ENCODE measurements at regions not wholly inside any gene's neighbourhood (a gene's known extent, or its start where the extent isn't known, plus 50 kb on each side); places are given as distances from the start of the nearest gene placed in this dataset.
"Not testable (repeated sequence)": the region's sequence is repeated elsewhere in the genome, so short reads cannot be mapped to it uniquely, and the experiment has no call there.

- not testable (repeated sequence) for H3K4me3 ChIP-seq (ENCODE audit: low read depth, low read length); DNase-seq (ENCODE audit: low read depth)
Measured at GRCh38 chr14:97167577-97167976, 370.4 kb downstream of the VRK1 start.

DNA sequence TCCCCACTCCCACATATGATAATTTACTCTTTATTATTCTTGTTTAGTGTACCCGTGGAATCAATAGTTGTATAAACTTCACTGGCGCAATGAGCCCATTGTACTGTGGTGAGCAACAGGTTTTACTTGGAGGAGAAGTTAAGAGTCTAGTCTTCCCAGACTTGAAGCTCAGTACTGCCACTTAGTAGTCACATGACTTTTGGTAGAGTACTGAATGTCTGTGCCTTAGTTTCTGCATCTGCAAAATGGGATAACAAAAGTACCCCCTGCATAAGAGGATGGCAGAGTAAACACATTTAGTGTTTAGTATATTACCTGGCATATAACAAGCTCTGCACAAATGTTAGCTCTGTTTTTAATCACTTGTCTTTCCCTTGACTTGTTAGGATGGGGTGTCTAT lies 375.5 kb downstream of the VRK1 start:
- DNase-seq (ENCODE audit: low read depth): no peak

DNA sequence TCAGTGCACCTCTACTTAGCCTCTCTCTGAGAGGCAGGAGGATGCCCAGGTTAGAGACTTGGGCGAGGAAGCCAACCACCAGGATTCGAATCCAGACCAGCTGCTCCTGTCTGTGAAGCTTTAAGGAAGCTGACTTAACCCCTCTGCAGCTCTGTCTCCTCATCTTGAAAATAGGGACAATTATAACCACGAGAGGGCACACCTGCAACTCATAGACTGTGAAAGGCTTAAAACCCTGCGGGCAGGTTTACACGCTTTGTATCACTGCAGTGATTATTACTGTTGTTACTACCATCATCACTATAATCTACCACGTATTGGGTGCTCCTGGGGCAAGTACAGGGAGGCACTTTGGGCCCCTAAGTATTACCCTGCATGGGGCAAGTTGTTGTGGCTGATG lies 379.8 kb downstream of the VRK1 start:
- H3K4me3 ChIP-seq (ENCODE audit: low read depth, low read length): no peak overlapping the region
- no peak for DNase-seq (ENCODE audit: low read depth)

More for the DNA sequence above, 375.5 kb downstream of the VRK1 start:
- no peak overlapping the region for H3K4me3 ChIP-seq (ENCODE audit: low read depth, low read length)

DNA sequence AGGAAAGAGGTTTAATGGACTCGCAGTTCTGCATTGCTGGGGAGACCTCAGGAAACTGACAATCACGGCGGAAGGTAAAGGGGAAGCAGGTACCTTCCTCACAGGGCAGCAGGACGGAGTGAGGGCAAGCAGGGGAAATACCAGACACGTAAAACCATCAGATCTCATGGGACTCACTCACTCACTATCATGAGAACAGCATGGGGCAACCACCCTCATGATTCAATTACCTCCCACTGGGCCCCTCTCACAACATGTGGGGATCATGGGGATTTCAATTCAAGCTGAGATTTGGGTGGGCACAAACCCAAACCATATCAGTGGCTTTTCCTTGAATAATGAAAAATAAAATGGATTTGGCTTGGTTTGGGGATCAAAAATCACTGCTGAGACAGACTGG lies 380.5 kb downstream of the VRK1 start:
- no peak for DNase-seq (ENCODE audit: low read depth)

DNA sequence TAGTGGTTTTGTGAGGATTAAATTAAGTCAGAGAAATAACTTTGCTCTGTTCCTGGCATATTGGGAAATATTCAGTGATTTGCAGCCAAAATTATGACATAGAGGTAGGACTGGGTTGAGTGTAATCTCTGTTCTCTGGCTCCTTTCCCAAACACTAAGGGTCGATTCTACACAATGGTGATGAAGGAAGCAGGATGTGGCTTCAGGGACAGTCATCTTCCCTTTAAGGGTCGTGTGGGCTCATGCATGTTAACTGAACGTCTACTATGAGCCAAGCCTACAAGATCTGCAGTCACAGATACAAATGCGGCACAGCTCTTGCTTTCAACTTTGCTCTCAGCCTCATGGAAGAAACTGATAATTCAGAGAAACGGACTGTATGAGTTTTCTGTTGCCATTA lies 381.6 kb downstream of the VRK1 start:
- DNase-seq (ENCODE audit: low read depth): no peak
- H3K4me3 ChIP-seq (ENCODE audit: low read depth, low read length): no peak overlapping the region

More for the DNA sequence above, 380.5 kb downstream of the VRK1 start:
- H3K4me3 ChIP-seq (ENCODE audit: low read depth, low read length): no peak overlapping the region

- DNase-seq (ENCODE audit: low read depth): no peak
- H3K4me3 ChIP-seq (ENCODE audit: low read depth, low read length): no peak overlapping the region
Measured at GRCh38 chr14:97179573-97179972, 382.4 kb downstream of the VRK1 start.

GRCh38 chr14:97180304-97181200 lies 383.4 kb downstream of the VRK1 start:
- DNase-seq (ENCODE audit: low read depth): peak; percentile 25
- no peak overlapping the region for H3K4me3 ChIP-seq (ENCODE audit: low read depth, low read length)

- no peak overlapping the region for H3K4me3 ChIP-seq (ENCODE audit: low read depth, low read length)
- no peak for DNase-seq (ENCODE audit: low read depth)
Measured at GRCh38 chr14:97185186-97185585, 388.0 kb downstream of the VRK1 start.

DNA sequence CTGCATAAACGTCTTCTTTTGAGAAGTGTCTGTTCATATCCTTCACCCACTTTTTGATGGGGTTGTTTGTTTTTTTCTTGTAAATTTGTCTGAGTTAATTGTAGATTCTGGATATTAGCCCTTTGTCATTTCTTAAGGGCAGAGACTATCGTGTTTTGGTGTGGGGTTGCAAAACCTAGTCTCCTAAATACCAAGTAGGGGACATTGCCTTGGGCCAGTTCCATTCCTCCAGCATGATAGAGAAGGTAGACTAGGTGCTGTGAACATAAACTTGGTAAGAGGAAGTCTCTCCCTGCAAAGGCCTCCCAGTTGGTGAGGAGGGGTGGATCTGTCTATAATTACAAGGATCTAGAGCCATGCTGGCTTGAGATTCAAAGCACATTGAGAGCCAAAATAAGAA lies 390.7 kb downstream of the VRK1 start:
- no peak for DNase-seq (ENCODE audit: low read depth)
- no peak overlapping the region for H3K4me3 ChIP-seq (ENCODE audit: low read depth, low read length)

GRCh38 chr14:97196336-97196735 lies 399.2 kb downstream of the VRK1 start:
- no peak for DNase-seq (ENCODE audit: low read depth)

GRCh38 chr14:97198813-97199212 lies 401.6 kb downstream of the VRK1 start:
- H3K4me3 ChIP-seq (ENCODE audit: low read depth, low read length): no peak overlapping the region
- no peak for DNase-seq (ENCODE audit: low read depth)

More at GRCh38 chr14:97196336-97196735, 399.2 kb downstream of the VRK1 start:
- no peak overlapping the region for H3K4me3 ChIP-seq (ENCODE audit: low read depth, low read length)

DNA sequence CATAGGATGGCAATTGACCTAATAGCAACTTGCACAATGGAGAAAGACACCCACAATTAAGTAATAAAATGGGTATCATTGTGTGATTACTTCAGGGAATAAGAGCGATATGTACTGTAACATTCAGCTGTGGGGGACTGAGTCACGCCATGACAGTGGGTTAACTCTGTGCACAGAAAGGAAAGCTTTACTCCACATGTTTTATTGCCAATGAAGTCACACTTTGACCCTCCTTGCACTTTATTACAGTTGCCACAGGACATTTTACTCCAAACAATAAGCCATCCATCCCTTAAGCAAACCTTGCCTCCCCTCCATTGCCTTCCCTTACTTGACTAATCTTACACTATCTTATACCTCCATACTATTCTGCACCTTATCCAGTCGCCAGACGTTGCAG lies 403.1 kb downstream of the VRK1 start:
- no peak overlapping the region for H3K4me3 ChIP-seq (ENCODE audit: low read depth, low read length)
- no peak for DNase-seq (ENCODE audit: low read depth)

DNA sequence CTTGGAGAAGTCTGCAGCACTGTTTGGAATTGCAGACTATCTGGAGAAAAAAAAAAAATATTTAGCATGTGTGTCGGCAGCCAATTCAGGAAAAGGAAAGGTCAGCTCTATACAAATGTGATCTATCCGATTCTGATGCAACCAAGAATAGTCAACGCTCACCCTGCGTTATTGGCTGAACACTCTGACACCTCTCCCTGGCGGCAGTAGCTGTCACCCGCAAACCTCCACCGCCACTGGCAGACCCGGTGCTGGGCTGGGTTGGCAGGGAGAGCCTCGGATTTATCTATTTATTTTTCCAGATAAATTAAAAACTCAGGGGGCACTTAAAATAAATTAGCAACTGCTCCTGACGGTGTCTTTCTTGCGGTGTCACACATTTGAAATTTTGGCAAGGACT lies 409.7 kb downstream of the VRK1 start:
- no peak for DNase-seq (ENCODE audit: low read depth)
- no peak overlapping the region for H3K4me3 ChIP-seq (ENCODE audit: low read depth, low read length)

- DNase-seq (ENCODE audit: low read depth): no peak
- H3K4me3 ChIP-seq (ENCODE audit: low read depth, low read length): no peak overlapping the region
Measured at GRCh38 chr14:97210202-97210601, 413.0 kb downstream of the VRK1 start.

- no peak overlapping the region for H3K4me3 ChIP-seq (ENCODE audit: low read depth, low read length)
- DNase-seq (ENCODE audit: low read depth): no peak
Measured at GRCh38 chr14:97212399-97212798, 415.2 kb downstream of the VRK1 start.

DNA sequence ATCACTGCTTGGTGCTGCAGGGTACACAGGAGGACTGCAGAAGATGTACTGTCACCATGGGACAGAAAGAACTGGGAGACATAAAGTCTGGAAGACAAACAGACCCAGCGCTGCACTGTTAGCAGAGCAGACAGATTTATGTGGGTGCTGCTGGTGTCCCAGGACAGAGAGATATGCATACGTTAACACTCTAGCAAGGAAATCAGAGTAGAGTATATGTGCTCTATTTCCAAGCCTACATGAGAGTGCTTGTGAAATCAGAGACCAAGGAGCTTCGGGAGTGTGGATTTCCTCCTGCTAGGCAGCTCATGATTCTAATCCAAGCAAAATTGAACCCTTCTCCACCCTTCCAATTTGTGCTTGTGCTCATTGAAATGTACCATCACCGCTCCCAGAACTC lies 416.5 kb downstream of the VRK1 start:
- no peak for DNase-seq (ENCODE audit: low read depth)
- no peak overlapping the region for H3K4me3 ChIP-seq (ENCODE audit: low read depth, low read length)

GRCh38 chr14:97215263-97215969 lies 418.2 kb downstream of the VRK1 start:
- no peak for DNase-seq (ENCODE audit: low read depth)
- H3K4me3 ChIP-seq (ENCODE audit: low read depth, low read length): no peak overlapping the region

- DNase-seq (ENCODE audit: low read depth): no peak
- H3K4me3 ChIP-seq (ENCODE audit: low read depth, low read length): no peak overlapping the region
Measured at GRCh38 chr14:97217111-97217885, 420.1 kb downstream of the VRK1 start.

DNA sequence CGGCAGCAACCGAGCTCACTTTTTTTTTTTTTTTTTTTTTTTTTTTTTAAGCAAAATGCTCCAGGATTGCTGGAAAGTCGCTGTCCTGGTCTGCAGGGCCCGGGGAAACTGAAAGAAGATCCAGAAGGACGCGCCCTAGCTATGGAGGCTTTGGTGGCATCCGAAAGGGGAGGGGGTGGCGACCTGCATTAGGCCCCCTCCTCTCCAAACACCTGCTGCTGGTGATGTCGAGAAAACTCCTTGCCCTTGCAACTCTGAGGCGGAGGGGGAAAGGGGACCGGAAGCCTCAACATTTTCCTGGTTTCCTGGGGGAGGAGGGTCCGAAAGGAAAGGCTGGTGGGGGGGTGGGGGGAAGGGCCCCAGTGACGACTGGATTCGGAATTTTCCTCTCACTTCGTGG lies 421.1 kb downstream of the VRK1 start:
- peak overlapping the region; percentile 35 for H3K4me3 ChIP-seq (ENCODE audit: low read depth, low read length)
- no peak for DNase-seq (ENCODE audit: low read depth)
